H1 (cell line): ENCODE measurements at regions not wholly inside any gene's neighbourhood (a gene's known extent, or its start where the extent isn't known, plus 50 kb on each side); places are given as distances from the start of the nearest gene placed in this dataset.

Experiments
- CTCF ChIA-PET: fragments of 300-600 bp; sonication (Branson Sonifier 250); formaldehyde crosslinking; loops from one replicate; lab custom pipeline; 2021; ENCODE audit not compliant: partially characterized antibody; lab: Charles Lee
- POLR2A ChIA-PET: fragments of 300-600 bp; sonication (Branson Sonifier 250); formaldehyde crosslinking; loops from one replicate; lab custom pipeline; 2021; ENCODE audit warnings: inconsistent platforms; ENCODE audit not compliant: partially characterized antibody; lab: Charles Lee
- DNase-seq, 2 experiments: peaks; one replicate each; pipeline versions ENCODE4 v3.0.0 to v3.0.0-alpha.2; 2010 to 2022; ENCODE audit warnings: low spot score in 2 of 2, low read depth in 1 of 2, mixed read lengths in 1 of 2
- FAIRE-seq: peaks from 2 replicates; lab custom pipeline; 2011; peaks lifted over from hg19 to GRCh38; lab: Jason Lieb, UNC
- H2AFZ ChIP-seq: 2 replicates; pipeline ENCODE4 v1.8.1; 2012; ENCODE audit warnings: low read length, inconsistent platforms
- H2AK5ac ChIP-seq: 2 replicates; pipeline ENCODE4 v1.6.1; 2013; ENCODE audit warnings: low read depth, low read length
- H2BK120ac ChIP-seq: replicated peaks from 2 replicates; pipeline ENCODE3; 2013; ENCODE audit warnings: low read depth, low read length, inconsistent platforms
- H2BK12ac ChIP-seq: 2 replicates; pipeline ENCODE4 v1.6.1; 2013; ENCODE audit warnings: low read depth, low read length
- H2BK15ac ChIP-seq: 2 replicates; pipeline ENCODE4 v1.6.1; 2013; ENCODE audit warnings: low read length
- H2BK20ac ChIP-seq: 2 replicates; pipeline ENCODE4 v1.6.1; 2013; ENCODE audit warnings: low read length
- H2BK5ac ChIP-seq: 2 replicates; pipeline ENCODE4 v1.6.1; 2013; ENCODE audit warnings: low read depth, low read length
- H3K14ac ChIP-seq: 2 replicates; pipeline ENCODE4 v1.6.1; 2013; ENCODE audit warnings: inconsistent platforms; ENCODE audit not compliant: insufficient read length
- H3K18ac ChIP-seq: 2 replicates; pipeline ENCODE4 v1.6.1; 2013; ENCODE audit warnings: low read length; ENCODE audit errors: extremely low read depth
- H3K23ac ChIP-seq: 2 replicates; pipeline ENCODE4 v1.6.1; 2013; ENCODE audit warnings: inconsistent platforms; ENCODE audit not compliant: insufficient read length
- H3K23me2 ChIP-seq: 2 replicates; pipeline ENCODE4 v1.6.1; 2013; ENCODE audit warnings: low read depth, low read length
- H3K27ac ChIP-seq: 2 replicates; pipeline ENCODE4 v1.6.1; 2011; ENCODE audit warnings: low read depth, low read length, inconsistent platforms
- H3K27me3 ChIP-seq, 4 experiments: replicated peaks in 1 of 4; 1 replicate in 1 of 4; 2 replicates in 3 of 4; pipeline versions ENCODE4 v1.6.1 to v1.8.1; 2011 to 2013; ENCODE audit warnings: low read length in 3 of 4, mild to moderate bottlenecking in 3 of 4, inconsistent platforms in 2 of 4, mixed read lengths in 2 of 4, moderate library complexity in 1 of 4; ENCODE audit not compliant: control insufficient read depth in 3 of 4, insufficient read depth in 3 of 4; ENCODE audit errors: extremely low read depth in 1 of 4
- H3K36me3 ChIP-seq, 4 experiments: 2 replicates each; pipeline versions ENCODE4 v1.6.1 to v1.8.1; 2011 to 2013; ENCODE audit warnings: mild to moderate bottlenecking in 4 of 4, low read length in 3 of 4, moderate library complexity in 2 of 4, control low read depth in 1 of 4, inconsistent platforms in 1 of 4; ENCODE audit not compliant: insufficient read depth in 4 of 4, control insufficient read depth in 2 of 4
- H3K4ac ChIP-seq: replicated peaks from 2 replicates; pipeline ENCODE3; 2013; ENCODE audit warnings: low read length, low read depth, mixed read lengths, inconsistent platforms; ENCODE audit not compliant: insufficient read length
- H3K4me1 ChIP-seq, 4 experiments: replicated peaks in 1 of 4; 1 replicate in 1 of 4; 2 replicates in 3 of 4; pipeline versions ENCODE4 v1.6.1 to v1.8.1; 2011 to 2013; ENCODE audit warnings: low read length in 3 of 4, inconsistent platforms in 2 of 4, mixed read lengths in 1 of 4; ENCODE audit not compliant: insufficient read depth in 4 of 4, control insufficient read depth in 3 of 4
- H3K4me2 ChIP-seq, 2 experiments: 2 replicates each; pipeline versions ENCODE4 v1.6.1 to v1.8.1; 2011 to 2013; ENCODE audit warnings: low read depth in 2 of 2, low read length in 2 of 2, control low read depth in 1 of 2, inconsistent platforms in 1 of 2, mild to moderate bottlenecking in 1 of 2; ENCODE audit not compliant: insufficient read depth in 1 of 2
- H3K4me3 ChIP-seq, 4 experiments: fragments of 200-600, 300-600 bp in 1 of 4; sonication (generic), shearing (Covaris generic), sonication (Bioruptor Twin) in 1 of 4; 2 replicates each; pipeline versions ENCODE4 v1.5.1 to v1.8.1; 2011 to 2016; ENCODE audit warnings: low read length in 4 of 4, low read depth in 3 of 4, control low read depth in 2 of 4, inconsistent platforms in 2 of 4, mild to moderate bottlenecking in 2 of 4, mixed read lengths in 1 of 4, moderate library complexity in 1 of 4; ENCODE audit not compliant: insufficient read depth in 2 of 4; ENCODE audit errors: extremely low read depth in 1 of 4
- H3K56ac ChIP-seq: replicated peaks from 2 replicates; pipeline ENCODE3; 2013; ENCODE audit warnings: low read depth, mild to moderate bottlenecking, mixed read lengths, low read length, inconsistent platforms; ENCODE audit not compliant: insufficient read length
- H3K79me1 ChIP-seq: 2 replicates; pipeline ENCODE4 v1.6.1; 2013; ENCODE audit warnings: low read depth, low read length, control low read depth
- H3K79me2 ChIP-seq, 2 experiments: 2 replicates each; pipeline versions ENCODE4 v1.6.1 to v1.8.1; 2012 to 2013; ENCODE audit warnings: low read length in 2 of 2, mild to moderate bottlenecking in 2 of 2, inconsistent platforms in 1 of 2; ENCODE audit not compliant: insufficient read depth in 2 of 2, control insufficient read depth in 1 of 2
- H3K9ac ChIP-seq, 4 experiments: replicated peaks in 1 of 4; 1 replicate in 1 of 4; 2 replicates in 3 of 4; pipeline versions ENCODE4 v1.6.1 to v1.8.1; 2011 to 2013; ENCODE audit warnings: low read depth in 3 of 4, low read length in 3 of 4, control low read depth in 2 of 4, mild to moderate bottlenecking in 2 of 4, moderate library complexity in 2 of 4, inconsistent platforms in 1 of 4; ENCODE audit errors: extremely low read depth in 1 of 4
- H3K9me3 ChIP-seq, 2 experiments: 2 replicates each; pipeline versions ENCODE4 v1.6.1 to v1.8.1; 2012 to 2013; ENCODE audit warnings: mild to moderate bottlenecking in 2 of 2, moderate library complexity in 2 of 2, control low read depth in 1 of 2, inconsistent platforms in 1 of 2, low read depth in 1 of 2, low read length in 1 of 2, mixed read lengths in 1 of 2; ENCODE audit not compliant: insufficient read depth in 2 of 2
- H4K20me1 ChIP-seq, 2 experiments: replicated peaks in 1 of 2; 2 replicates each; pipeline versions ENCODE3 to v1.8.1; 2011 to 2013; ENCODE audit warnings: inconsistent platforms in 2 of 2, low read length in 2 of 2, mild to moderate bottlenecking in 1 of 2; ENCODE audit not compliant: insufficient read depth in 2 of 2, control insufficient read depth in 1 of 2
- H4K5ac ChIP-seq: 2 replicates; pipeline ENCODE4 v1.6.1; 2013; ENCODE audit warnings: low read length, low read depth, mixed read lengths, inconsistent platforms; ENCODE audit not compliant: insufficient read length
- H4K8ac ChIP-seq: 2 replicates; pipeline ENCODE4 v1.8.0; 2013; ENCODE audit warnings: mild to moderate bottlenecking, moderate library complexity, low read length, inconsistent platforms; ENCODE audit not compliant: insufficient read depth; ENCODE audit errors: extremely low read depth
- H4K91ac ChIP-seq: replicated peaks from 2 replicates; pipeline ENCODE3; 2013; ENCODE audit warnings: low read length, mixed read lengths, inconsistent platforms; ENCODE audit not compliant: insufficient read length
- BACH1 ChIP-seq: IDR thresholded peaks from 2 replicates; pipeline ENCODE4 v1.6.1; 2012; ENCODE audit warnings: low read length, improper control_type of control experiment
- CBX5 ChIP-seq: fragments of 300-800, 300-1000 bp; sonication (generic); IDR thresholded peaks from 2 replicates; pipeline ENCODE4 v1.7.1; 2016; ENCODE audit warnings: antibody characterized with exemption, low read length, low read depth
- FOSL1 ChIP-seq: IDR thresholded peaks from 2 replicates; pipeline ENCODE4 v1.6.1; 2011; ENCODE audit warnings: mild to moderate bottlenecking, low read depth, low read length, moderate library complexity; ENCODE audit not compliant: insufficient read depth
- GABPA ChIP-seq: IDR thresholded peaks from 2 replicates; pipeline ENCODE4 v1.6.1; 2011; ENCODE audit warnings: mild to moderate bottlenecking, low read length, moderate library complexity, borderline replicate concordance; ENCODE audit not compliant: insufficient read depth
- RFX5 ChIP-seq: IDR thresholded peaks from 2 replicates; pipeline ENCODE4 v1.6.1; 2011; ENCODE audit warnings: low read depth, low read length, improper control_type of control experiment, borderline replicate concordance
- SP2 ChIP-seq: IDR thresholded peaks from 2 replicates; pipeline ENCODE4 v1.6.1; 2012; ENCODE audit warnings: mild to moderate bottlenecking, low read length, inconsistent platforms
- SUZ12 ChIP-seq: fragments of 200-600 bp; sonication (generic); IDR thresholded peaks from 2 replicates; pipeline ENCODE4 v1.6.1; 2012; ENCODE audit warnings: mild to moderate bottlenecking, inconsistent platforms, low read length, moderate library complexity, mixed read lengths
- WGBS, 2 experiments: shearing (Covaris generic) in 1 of 2; methylation state at CpG; one replicate each; pipeline versions ENCODE4 v1.1.6 to v1.1.7; 2013 to 2015; ENCODE audit warnings: low lambda C conversion rate in 2 of 2, mixed read lengths in 2 of 2, inconsistent platforms in 1 of 2, low coverage in 1 of 2, missing lambda C conversion rate in 1 of 2; ENCODE audit not compliant: insufficient replicate concordance in 2 of 2, insufficient coverage in 1 of 2, insufficient read length in 1 of 2; ENCODE audit errors: extremely low coverage in 1 of 2, missing lambda C conversion rate in 1 of 2; 5-methylcytosine and 5-hydroxymethylcytosine counted together

DNA sequence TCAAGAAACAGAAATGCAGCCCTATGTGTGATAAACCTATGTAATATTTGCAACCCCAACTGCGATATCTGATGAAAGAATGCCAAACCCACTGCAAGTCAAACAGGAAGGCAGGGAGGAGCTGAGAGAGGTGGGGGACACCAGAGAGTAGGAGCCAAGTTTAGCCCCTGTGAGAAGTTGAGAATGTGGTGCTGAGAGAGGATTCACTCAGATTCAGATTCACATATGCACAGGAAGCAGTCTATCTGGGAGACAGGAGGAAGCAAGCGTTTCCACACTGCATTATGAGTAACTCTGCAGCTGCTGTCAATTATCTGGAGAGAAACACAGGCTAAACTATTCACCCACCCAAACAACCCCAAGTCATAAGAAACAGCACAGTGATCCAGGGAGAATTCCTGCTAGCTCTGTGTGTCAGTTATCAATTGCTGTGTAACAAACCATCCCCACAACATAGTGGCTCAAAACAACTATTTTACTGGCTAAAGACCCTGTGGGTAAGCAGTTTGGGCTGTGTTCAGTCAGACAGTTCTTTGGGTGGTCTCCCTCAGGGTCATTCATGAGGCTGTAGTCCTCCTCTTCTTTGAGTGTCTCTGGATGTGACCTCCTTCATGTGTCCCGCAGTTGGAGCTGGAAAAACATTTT, 161.9 kb upstream of the RAI14 start:
- H3K27me3 ChIP-seq: no peaks in the 10 kb centered on the region
- no peaks in the 10 kb centered on the region for H3K23me2 ChIP-seq
- H2BK20ac ChIP-seq: no peak overlapping the region; the same call in 1 of the 2 replicates
- H3K23ac ChIP-seq: no peak overlapping the region
- H3K4ac ChIP-seq: no peak overlapping the region
- no peak overlapping the region for H3K4me2 ChIP-seq
- H4K5ac ChIP-seq: no peak overlapping the region
- H3K56ac ChIP-seq: no peak overlapping the region
- no peaks in the 10 kb centered on the region for H3K79me1 ChIP-seq
- WGBS, 2 experiments: 95% methylated on average over 3 of the region's 3 CpGs; no CpG with 5 or more reads in 1 of the 2 experiments
- H3K9me3 ChIP-seq: no peaks in the 10 kb centered on the region
- no peak overlapping the region for H3K14ac ChIP-seq
- no peaks in the 10 kb centered on the region for H4K20me1 ChIP-seq
- no peak overlapping the region for H3K9ac ChIP-seq
- H2AFZ ChIP-seq: no peak overlapping the region
- ChIA-PET CTCF (interaction anchor here (0.6 to 3.6 kb wide), 9 partner anchors 9 to 411 kb away, joined by 3 to 18 read pairs (median 4); no protein-coding TSS in a partner anchor), POLR2A (interaction anchor here (0.7 to 1.3 kb wide), 2 partner anchors 421 to 492 kb away, joined by 3 read pairs; partner anchors contain the start of gene RAD1)
- no peaks in the 10 kb centered on the region for H3K36me3 ChIP-seq
- H2AK5ac ChIP-seq: no peak overlapping the region
- FAIRE-seq: no peak
- TF ChIP-seq RFX5 (no peak), SUZ12 (no peak), CBX5 (no peak), GABPA (no peak), BACH1 (no peak), FOSL1 (no peak), SP2 (no peak)
- H2BK12ac ChIP-seq: peak overlapping the region; percentile 22; the same call in 1 of the 2 replicates
- no peak overlapping the region for H2BK120ac ChIP-seq
- peaks cover 6 to 13% (median 10%) of the 10 kb centered on the region in 4 experiments; a peak in 6 of 7 replicates for H3K4me1 ChIP-seq
- no peak overlapping the region for H2BK5ac ChIP-seq
- peak in 1 of 2 experiments; percentile 27 for DNase-seq
- no peak overlapping the region for H4K8ac ChIP-seq
- H3K79me2 ChIP-seq: no peaks in the 10 kb centered on the region
- no peak overlapping the region for H3K18ac ChIP-seq
- no peak overlapping the region for H4K91ac ChIP-seq
- 0 out of 2 replicates have a peak overlapping the region, but pooled peaks have one; percentile 37 for H2BK15ac ChIP-seq
- no peak overlapping the region for H3K4me3 ChIP-seq
- H3K27ac ChIP-seq: no peak overlapping the region
